Calu3 (cell line): ENCODE measurements at regions not wholly inside any gene's neighbourhood (a gene's known extent, or its start where the extent isn't known, plus 50 kb on each side); places are given as distances from the start of the nearest gene placed in this dataset.

Experiments
- BruUV-seq: library from RNA; stranded (reverse); fragments of 400-500 nt; replicated peaks from 2 replicates; lab custom pipeline; 2021; lab: Mats Ljungman, UMichigan
- CTCF ChIA-PET: fragments of 300-600 bp; sonication (Branson Sonifier 250); formaldehyde crosslinking; loops from one replicate; lab custom pipeline; 2022; ENCODE audit warnings: antibody characterized with exemption; lab: Charles Lee
- DNase-seq: peaks from one replicate; pipeline ENCODE4 v3.0.0; 2022
- H3K27ac Mint-ChIP-seq: one replicate; pipeline ENCODE4 v1.8.0; 2022; ENCODE audit warnings: mixed read lengths; ENCODE audit not compliant: unreplicated experiment
- H3K27me3 Mint-ChIP-seq: one replicate; pipeline ENCODE4 v1.8.0; 2022; ENCODE audit warnings: mixed read lengths; ENCODE audit not compliant: unreplicated experiment
- H3K36me3 Mint-ChIP-seq: one replicate; pipeline ENCODE4 v1.8.0; 2022; ENCODE audit warnings: mild to moderate bottlenecking, moderate library complexity, mixed read lengths; ENCODE audit not compliant: insufficient read depth, unreplicated experiment
- H3K4me1 Mint-ChIP-seq: one replicate; pipeline ENCODE4 v1.8.0; 2022; ENCODE audit warnings: mild to moderate bottlenecking, low read depth, mixed read lengths; ENCODE audit not compliant: unreplicated experiment
- H3K4me3 Mint-ChIP-seq: one replicate; pipeline ENCODE4 v1.8.0; 2022; ENCODE audit warnings: mild to moderate bottlenecking, low read depth, moderate library complexity, mixed read lengths; ENCODE audit not compliant: unreplicated experiment
- H3K9me3 Mint-ChIP-seq: one replicate; pipeline ENCODE4 v1.8.0; 2022; ENCODE audit warnings: low read depth, mixed read lengths; ENCODE audit not compliant: unreplicated experiment
- intact Hi-C: fragments of 100-400 bp; cut with micrococcal nuclease; formaldehyde crosslinking; loops from one replicate; pipeline ENCODE4 v1.10.0; 2022; ENCODE audit not compliant: unreplicated experiment
- TF ChIP-seq, protein P1 (sequence below): fragments of 200-600 bp; IDR thresholded peaks from one replicate; pipeline ENCODE4 v1.8.0; 2022; ENCODE audit warnings: antibody characterized with exemption; ENCODE audit not compliant: unreplicated experiment

DNA sequence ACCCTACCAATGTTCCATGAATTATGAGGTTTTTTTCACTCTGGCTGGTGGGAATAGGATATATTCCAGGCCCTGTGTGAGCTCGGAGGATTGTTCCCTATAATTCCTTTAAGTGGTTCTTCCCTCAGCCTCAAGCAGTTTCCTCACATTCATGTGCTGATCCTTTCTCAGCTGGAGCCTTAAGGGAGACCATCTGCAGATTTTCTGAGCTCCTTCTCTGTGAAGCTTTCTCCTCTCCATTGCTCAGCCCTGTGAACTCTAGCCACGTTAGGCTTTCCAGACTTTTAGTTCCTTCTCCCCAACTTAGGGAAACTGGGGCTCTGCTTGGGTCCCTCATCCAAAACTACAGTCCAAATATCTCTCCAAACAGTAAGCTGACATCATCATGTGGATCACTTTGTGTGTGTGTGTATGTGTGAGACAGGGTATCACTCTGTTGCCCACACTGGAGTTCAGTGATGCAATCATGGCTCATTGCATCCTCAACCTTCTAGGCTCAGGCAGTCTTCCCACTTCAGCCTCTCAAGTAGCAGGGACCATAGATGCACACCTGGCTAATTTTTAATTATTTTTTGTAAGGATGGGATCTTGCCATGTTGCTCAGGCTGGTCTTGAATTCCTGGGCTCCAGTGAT, 219.5 kb upstream of the OTX2 start:
- Mint-ChIP-seq H3K27me3 (peaks cover 19% of the 10 kb centered on the region), H3K9me3 (no peaks in the 10 kb centered on the region), H3K36me3 (no peaks in the 10 kb centered on the region), H3K4me1 (no peaks in the 10 kb centered on the region), H3K4me3 (no peak overlapping the region), H3K27ac (no peak overlapping the region)
- no peak for DNase-seq
- TF ChIP-seq, protein P1, sequence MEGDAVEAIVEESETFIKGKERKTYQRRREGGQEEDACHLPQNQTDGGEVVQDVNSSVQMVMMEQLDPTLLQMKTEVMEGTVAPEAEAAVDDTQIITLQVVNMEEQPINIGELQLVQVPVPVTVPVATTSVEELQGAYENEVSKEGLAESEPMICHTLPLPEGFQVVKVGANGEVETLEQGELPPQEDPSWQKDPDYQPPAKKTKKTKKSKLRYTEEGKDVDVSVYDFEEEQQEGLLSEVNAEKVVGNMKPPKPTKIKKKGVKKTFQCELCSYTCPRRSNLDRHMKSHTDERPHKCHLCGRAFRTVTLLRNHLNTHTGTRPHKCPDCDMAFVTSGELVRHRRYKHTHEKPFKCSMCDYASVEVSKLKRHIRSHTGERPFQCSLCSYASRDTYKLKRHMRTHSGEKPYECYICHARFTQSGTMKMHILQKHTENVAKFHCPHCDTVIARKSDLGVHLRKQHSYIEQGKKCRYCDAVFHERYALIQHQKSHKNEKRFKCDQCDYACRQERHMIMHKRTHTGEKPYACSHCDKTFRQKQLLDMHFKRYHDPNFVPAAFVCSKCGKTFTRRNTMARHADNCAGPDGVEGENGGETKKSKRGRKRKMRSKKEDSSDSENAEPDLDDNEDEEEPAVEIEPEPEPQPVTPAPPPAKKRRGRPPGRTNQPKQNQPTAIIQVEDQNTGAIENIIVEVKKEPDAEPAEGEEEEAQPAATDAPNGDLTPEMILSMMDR: no peak
- CTCF ChIA-PET: no interaction called here
- intact Hi-C loops: no loop called here
- no TSS peak for BruUV-seq

DNA sequence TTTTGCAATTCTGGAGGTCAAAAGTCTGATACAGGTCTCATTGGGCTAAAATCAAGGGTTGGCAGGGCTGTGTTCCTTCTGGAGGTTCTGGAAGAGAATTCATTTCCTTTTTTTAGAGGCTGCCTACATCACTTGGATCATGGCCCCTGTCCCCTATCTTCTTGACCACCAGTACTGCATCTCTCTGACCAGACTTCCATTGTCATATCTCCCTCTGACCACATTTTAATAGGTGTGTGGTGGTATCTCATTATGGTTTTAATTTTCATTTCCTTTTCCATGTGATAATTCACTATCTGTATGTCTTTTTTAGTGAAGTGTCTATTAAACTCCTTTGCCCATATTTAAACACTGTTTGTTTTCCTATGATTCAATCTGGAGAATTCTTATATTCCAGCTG, 215.2 kb upstream of the OTX2 start:
- no peak for DNase-seq
- Mint-ChIP-seq H3K27me3 (peaks cover 13% of the 10 kb centered on the region), H3K9me3 (no peaks in the 10 kb centered on the region), H3K27ac (no peak overlapping the region), H3K4me3 (no peak overlapping the region), H3K4me1 (no peaks in the 10 kb centered on the region), H3K36me3 (no peaks in the 10 kb centered on the region)
- intact Hi-C loops: no loop called here
- no TSS peak for BruUV-seq
- CTCF ChIA-PET: no interaction called here
- TF ChIP-seq, protein P1: no peak

DNA sequence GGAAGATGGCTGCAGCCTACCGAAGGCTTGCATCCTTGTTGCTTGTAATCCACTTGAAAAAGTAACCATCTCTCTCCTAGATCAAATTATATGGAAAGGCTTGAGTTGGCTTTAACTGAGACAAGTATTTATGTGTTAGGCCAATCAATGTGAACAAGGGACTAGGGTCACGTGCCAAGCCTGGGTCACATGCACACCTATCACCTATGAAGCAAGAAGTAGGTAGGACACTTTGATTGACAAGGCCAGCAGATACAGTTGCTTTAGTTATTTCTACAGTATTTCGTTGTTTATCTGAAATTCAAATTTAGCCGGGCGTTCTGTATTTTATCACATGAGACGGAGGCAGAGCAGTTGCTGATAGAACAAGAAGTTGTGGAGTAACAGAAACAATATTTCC, 212.3 kb upstream of the OTX2 start:
- DNase-seq: no peak
- no peaks in the 10 kb centered on the region for H3K36me3 Mint-ChIP-seq
- CTCF ChIA-PET: no interaction called here
- no TSS peak for BruUV-seq
- H3K4me1 Mint-ChIP-seq: no peaks in the 10 kb centered on the region
- H3K4me3 Mint-ChIP-seq: no peak overlapping the region
- no peaks in the 10 kb centered on the region for H3K27me3 Mint-ChIP-seq
- intact Hi-C loops: no loop called here
- TF ChIP-seq, protein P1: no peak
- no peak overlapping the region for H3K27ac Mint-ChIP-seq
- H3K9me3 Mint-ChIP-seq: no peaks in the 10 kb centered on the region

DNA sequence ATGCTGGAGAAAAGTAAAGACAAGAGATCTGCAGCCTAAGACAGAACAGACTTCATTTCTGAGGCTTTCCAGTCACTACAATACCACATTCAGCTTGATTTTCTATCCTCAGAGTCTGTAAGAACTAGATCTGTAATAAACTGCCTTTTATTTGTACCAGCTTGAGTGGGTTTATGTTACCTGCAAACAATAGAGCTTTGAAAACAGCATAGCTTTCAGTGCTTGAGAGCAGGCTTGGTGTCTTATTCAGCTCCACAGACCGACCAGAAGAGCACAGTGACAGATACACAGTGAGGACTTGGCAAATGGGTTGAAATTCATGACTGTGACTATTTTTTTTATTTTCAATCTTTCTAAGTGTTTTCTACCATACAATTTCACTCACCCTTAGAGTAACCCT, 207.8 kb upstream of the OTX2 start:
- intact Hi-C loops: no loop called here
- H3K4me1 Mint-ChIP-seq: no peaks in the 10 kb centered on the region
- H3K27me3 Mint-ChIP-seq: no peaks in the 10 kb centered on the region
- CTCF ChIA-PET: no interaction called here
- no TSS peak for BruUV-seq
- H3K9me3 Mint-ChIP-seq: peaks cover 3% of the 10 kb centered on the region
- H3K27ac Mint-ChIP-seq: no peak overlapping the region
- TF ChIP-seq, protein P1: no peak
- H3K4me3 Mint-ChIP-seq: no peak overlapping the region
- DNase-seq: no peak
- H3K36me3 Mint-ChIP-seq: no peaks in the 10 kb centered on the region
